ENCODE measurements at regions not wholly inside any gene's neighbourhood (a gene's known extent, or its start where the extent isn't known, plus 50 kb on each side); places are given as distances from the start of the nearest gene placed in this dataset.
"Not testable (repeated sequence)": the region's sequence is repeated elsewhere in the genome, so short reads cannot be mapped to it uniquely, and the experiment has no call there.

- no peak for DNase-seq (ENCODE audit: low read depth in 2 of 2)
These were observed 436.0 kb upstream of the NR5A2 start for GRCh38 chr1:199591468-199591867.

- no peak for DNase-seq (ENCODE audit: low read depth in 2 of 2)
These were observed 434.0 kb upstream of the NR5A2 start for GRCh38 chr1:199593475-199593874.

- DNase-seq (ENCODE audit: low read depth in 2 of 2) = not testable (repeated sequence)
These were observed 431.1 kb upstream of the NR5A2 start for GRCh38 chr1:199596448-199596847.

- DNase-seq (ENCODE audit: low read depth in 2 of 2) = no peak
These were observed 430.4 kb upstream of the NR5A2 start for GRCh38 chr1:199597152-199597551.

- DNase-seq (ENCODE audit: low read depth in 2 of 2) = no peak
These were observed 419.1 kb upstream of the NR5A2 start for GRCh38 chr1:199608414-199608813.

- DNase-seq (ENCODE audit: low read depth in 2 of 2) = no peak
These were observed 414.3 kb upstream of the NR5A2 start for GRCh38 chr1:199612976-199613774.

- no peak for DNase-seq (ENCODE audit: low read depth in 2 of 2)
These were observed 410.6 kb upstream of the NR5A2 start for GRCh38 chr1:199616947-199617346.

GRCh38 chr1:199619223-199619622, 408.3 kb upstream of the NR5A2 start:
- DNase-seq (ENCODE audit: low read depth in 2 of 2) = no peak

- not testable (repeated sequence) for DNase-seq (ENCODE audit: low read depth in 2 of 2)
These were observed 401.3 kb upstream of the NR5A2 start for GRCh38 chr1:199626228-199626627.

GRCh38 chr1:199629624-199630023, 397.9 kb upstream of the NR5A2 start:
- DNase-seq (ENCODE audit: low read depth in 2 of 2) = no peak

- no peak for DNase-seq (ENCODE audit: low read depth in 2 of 2)
These were observed 388.1 kb upstream of the NR5A2 start for GRCh38 chr1:199639453-199639852.

GRCh38 chr1:199641531-199641930, 386.0 kb upstream of the NR5A2 start:
- DNase-seq (ENCODE audit: low read depth in 2 of 2) = no peak

GRCh38 chr1:199644912-199645311, 382.6 kb upstream of the NR5A2 start:
- DNase-seq (ENCODE audit: low read depth in 2 of 2) = no peak

GRCh38 chr1:199646761-199647160, 380.7 kb upstream of the NR5A2 start:
- no peak for DNase-seq (ENCODE audit: low read depth in 2 of 2)

- no peak for DNase-seq (ENCODE audit: low read depth in 2 of 2)
These were observed 370.1 kb upstream of the NR5A2 start for GRCh38 chr1:199657449-199657848.

- no peak for DNase-seq (ENCODE audit: low read depth in 2 of 2)
These were observed 367.4 kb upstream of the NR5A2 start for GRCh38 chr1:199660071-199660470.

- no peak for DNase-seq (ENCODE audit: low read depth in 2 of 2)
These were observed 362.1 kb upstream of the NR5A2 start for GRCh38 chr1:199665371-199665770.

GRCh38 chr1:199667089-199667488, 360.4 kb upstream of the NR5A2 start:
- DNase-seq (ENCODE audit: low read depth in 2 of 2) = no peak

- no peak for DNase-seq (ENCODE audit: low read depth in 2 of 2)
These were observed 357.6 kb upstream of the NR5A2 start for GRCh38 chr1:199669916-199670315.

GRCh38 chr1:199671684-199672083, 355.8 kb upstream of the NR5A2 start:
- DNase-seq (ENCODE audit: low read depth in 2 of 2) = no peak

GRCh38 chr1:199675937-199676336, 351.6 kb upstream of the NR5A2 start:
- DNase-seq (ENCODE audit: low read depth in 2 of 2) = no peak

GRCh38 chr1:199678771-199679170, 348.7 kb upstream of the NR5A2 start:
- no peak for DNase-seq (ENCODE audit: low read depth in 2 of 2)

- DNase-seq (ENCODE audit: low read depth in 2 of 2) = no peak
These were observed 345.4 kb upstream of the NR5A2 start for GRCh38 chr1:199682081-199682480.
